ENCODE measurements at regions not wholly inside any gene's neighbourhood (a gene's known extent, or its start where the extent isn't known, plus 50 kb on each side); places are given as distances from the start of the nearest gene placed in this dataset.
"Not testable (repeated sequence)": the region's sequence is repeated elsewhere in the genome, so short reads cannot be mapped to it uniquely, and the experiment has no call there.

- TF ChIP-seq EZH2 (IDR thresholded peaks at IDR 0.05; ENCODE audit: borderline replicate concordance, low read length); CTCF (conservative IDR thresholded peaks at IDR 0.05 in 1 of 2, IDR thresholded peaks at IDR 0.05 in 1 of 2; ENCODE audit: extremely low read depth in 1 of 2, insufficient read depth in 1 of 2, low read depth in 1 of 2, low read length in 2 of 2): not testable (repeated sequence)
Measured at GRCh38 chr10:26919156-26919860, 58.5 kb upstream of the ABI1 start.
